Fibroblast of lung (primary cell): ENCODE measurements at regions not wholly inside any gene's neighbourhood (a gene's known extent, or its start where the extent isn't known, plus 50 kb on each side); places are given as distances from the start of the nearest gene placed in this dataset.

ENCODE experiments used
- EZH2 ChIP-seq: IDR thresholded peaks from 2 replicates; pipeline ENCODE4 v1.5.1; 2012; ENCODE audit warnings: low read length, control low read depth, mild to moderate bottlenecking; ENCODE audit errors: missing control alignments
- TF ChIP-seq, protein P1 (sequence below), 2 donors: IDR thresholded peaks in 1 of 2; conservative IDR thresholded peaks in 1 of 2; 1 replicate in 1 of 2; 2 replicates in 1 of 2; pipeline ENCODE4 v1.5.1; 2011 to 2012; ENCODE audit warnings: low read length in 2 of 2, control low read depth in 1 of 2, inconsistent platforms in 1 of 2, low read depth in 1 of 2, mild to moderate bottlenecking in 1 of 2

GRCh38 chr5:96023518-96023917 is 61.9 kb upstream of the ELL2 start:
- TF ChIP-seq, protein P1, sequence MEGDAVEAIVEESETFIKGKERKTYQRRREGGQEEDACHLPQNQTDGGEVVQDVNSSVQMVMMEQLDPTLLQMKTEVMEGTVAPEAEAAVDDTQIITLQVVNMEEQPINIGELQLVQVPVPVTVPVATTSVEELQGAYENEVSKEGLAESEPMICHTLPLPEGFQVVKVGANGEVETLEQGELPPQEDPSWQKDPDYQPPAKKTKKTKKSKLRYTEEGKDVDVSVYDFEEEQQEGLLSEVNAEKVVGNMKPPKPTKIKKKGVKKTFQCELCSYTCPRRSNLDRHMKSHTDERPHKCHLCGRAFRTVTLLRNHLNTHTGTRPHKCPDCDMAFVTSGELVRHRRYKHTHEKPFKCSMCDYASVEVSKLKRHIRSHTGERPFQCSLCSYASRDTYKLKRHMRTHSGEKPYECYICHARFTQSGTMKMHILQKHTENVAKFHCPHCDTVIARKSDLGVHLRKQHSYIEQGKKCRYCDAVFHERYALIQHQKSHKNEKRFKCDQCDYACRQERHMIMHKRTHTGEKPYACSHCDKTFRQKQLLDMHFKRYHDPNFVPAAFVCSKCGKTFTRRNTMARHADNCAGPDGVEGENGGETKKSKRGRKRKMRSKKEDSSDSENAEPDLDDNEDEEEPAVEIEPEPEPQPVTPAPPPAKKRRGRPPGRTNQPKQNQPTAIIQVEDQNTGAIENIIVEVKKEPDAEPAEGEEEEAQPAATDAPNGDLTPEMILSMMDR (conservative IDR thresholded peaks at IDR 0.05 in 1 of 2, IDR thresholded peaks at IDR 0.05 in 1 of 2; ENCODE audit: low read depth in 1 of 2, low read length in 2 of 2): no peak
- TF ChIP-seq EZH2: no peak
